HG03175 (cell line): ENCODE measurements at regions not wholly inside any gene's neighbourhood (a gene's known extent, or its start where the extent isn't known, plus 50 kb on each side); places are given as distances from the start of the nearest gene placed in this dataset.
"Not testable (repeated sequence)": the region's sequence is repeated elsewhere in the genome, so short reads cannot be mapped to it uniquely, and the experiment has no call there.

Source experiments
- ATAC-seq: cut with Tn5 transposase; IDR thresholded peaks from one replicate; pipeline ENCODE4 v1.9.1; 2021; ENCODE audit warnings: mild to moderate bottlenecking, moderate library complexity; ENCODE audit not compliant: unreplicated experiment

- no peak for ATAC-seq
Measured at GRCh38 chrX:5314148-5314547, 914.5 kb downstream of the NLGN4X start.

GRCh38 chrX:5307416-5307815, 921.3 kb downstream of the NLGN4X start:
- ATAC-seq: no peak

- ATAC-seq: no peak
Measured at GRCh38 chrX:5306654-5307121, 922.0 kb downstream of the NLGN4X start.

- no peak for ATAC-seq
Measured at GRCh38 chrX:5305452-5305851, 923.2 kb downstream of the NLGN4X start.

- no peak for ATAC-seq
Measured at GRCh38 chrX:5295004-5295403, 933.7 kb downstream of the NLGN4X start.

GRCh38 chrX:5290635-5291034, 938.0 kb downstream of the NLGN4X start:
- no peak for ATAC-seq

- not testable (repeated sequence) for ATAC-seq
Measured at GRCh38 chrX:5289949-5290348, 938.7 kb downstream of the NLGN4X start.

GRCh38 chrX:5278908-5279307, 949.8 kb downstream of the NLGN4X start:
- no peak for ATAC-seq

GRCh38 chrX:5265324-5265850, 963.3 kb downstream of the NLGN4X start:
- no peak for ATAC-seq

GRCh38 chrX:5250106-5250505, 978.6 kb downstream of the NLGN4X start:
- no peak for ATAC-seq

- no peak for ATAC-seq
Measured at GRCh38 chrX:5242091-5242790, 986.4 kb downstream of the NLGN4X start.

GRCh38 chrX:5236749-5237148, 991.9 kb downstream of the NLGN4X start:
- no peak for ATAC-seq

- no peak for ATAC-seq
Measured at GRCh38 chrX:5236096-5236495, 992.6 kb downstream of the NLGN4X start.

- ATAC-seq: no peak
Measured at GRCh38 chrX:5233830-5234229, 994.8 kb downstream of the NLGN4X start.

- no peak for ATAC-seq
Measured at GRCh38 chrX:5220421-5220820, 1008.2 kb downstream of the NLGN4X start.

- ATAC-seq: no peak
Measured at GRCh38 chrX:5194806-5195205, 1033.9 kb downstream of the NLGN4X start.

GRCh38 chrX:5180135-5180741, 1048.4 kb downstream of the NLGN4X start:
- no peak for ATAC-seq

- ATAC-seq: no peak
Measured at GRCh38 chrX:5176766-5177165, 1051.9 kb downstream of the NLGN4X start.

GRCh38 chrX:5163663-5164062, 1065.0 kb downstream of the NLGN4X start:
- no peak for ATAC-seq

GRCh38 chrX:5155301-5155700, 1073.4 kb downstream of the NLGN4X start:
- no peak for ATAC-seq

GRCh38 chrX:5145957-5146356, 1082.7 kb downstream of the NLGN4X start:
- ATAC-seq: no peak

- ATAC-seq: no peak
Measured at GRCh38 chrX:5142644-5143043, 1086.0 kb downstream of the NLGN4X start.
